Heart right ventricle (tissue), 16 donors: ENCODE measurements at regions not wholly inside any gene's neighbourhood (a gene's known extent, or its start where the extent isn't known, plus 50 kb on each side); places are given as distances from the start of the nearest gene placed in this dataset.

Experiments used
- ATAC-seq, 8 donors: fragments of 200-7000 bp; cut with Tn5 transposase; one replicate each; pipeline ENCODE4 v1.9.1; 2020; ENCODE audit warnings: mild to moderate bottlenecking in 8 of 8, moderate library complexity in 8 of 8, moderate number of reproducible peaks in 1 of 8
- DNase-seq, 2 donors: peaks; one replicate each; pipeline ENCODE4 v3.0.0-alpha.2; 2020
- H3K27ac ChIP-seq, 10 donors: fragments of 200-600 bp; sonication (generic) in 2 of 10; one replicate each; pipeline versions ENCODE4 v1.5.0 to v1.8.0; 2020 to 2022; ENCODE audit warnings: mild to moderate bottlenecking in 3 of 10
- H3K27me3 ChIP-seq, 7 donors: fragments of 200-600 bp; one replicate each; pipeline ENCODE4 v1.8.0; 2021 to 2022; ENCODE audit warnings: mild to moderate bottlenecking in 2 of 7
- H3K36me3 ChIP-seq, 9 donors: fragments of 200-600 bp; sonication (generic) in 1 of 9; one replicate each; pipeline versions ENCODE4 v1.5.0 to v1.8.0; 2020 to 2022; ENCODE audit warnings: mild to moderate bottlenecking in 2 of 9
- H3K4me1 ChIP-seq, 9 donors: fragments of 200-600 bp; sonication (generic) in 1 of 9; one replicate each; pipeline versions ENCODE4 v1.5.0 to v1.8.0; 2020 to 2022; ENCODE audit warnings: mild to moderate bottlenecking in 4 of 9
- H3K4me3 ChIP-seq, 10 donors: fragments of 200-600 bp; sonication (generic) in 2 of 10; one replicate each; pipeline versions ENCODE4 v1.5.0 to v1.8.0; 2020 to 2022; ENCODE audit warnings: mild to moderate bottlenecking in 7 of 10, moderate library complexity in 2 of 10
- H3K9me3 ChIP-seq, 11 donors: fragments of 200-600 bp in 10 of 11; sonication (generic) in 2 of 11; one replicate each; pipeline versions ENCODE4 v1.5.0 to v1.8.0; 2013 to 2022; ENCODE audit warnings: mild to moderate bottlenecking in 2 of 11, control low read depth in 1 of 11, moderate library complexity in 1 of 11
- WGBS, 2 donors: extraction: QIAGEN DNeasy Blood & Tissue Kit; methylation state at CpG; one replicate each; pipeline ENCODE4 v1.1.7; 2013; ENCODE audit warnings: inconsistent platforms in 1 of 2; 5-methylcytosine and 5-hydroxymethylcytosine counted together
- intact Hi-C, 10 donors: fragments of 100-400 bp; cut with DNase I; formaldehyde crosslinking; loops; one replicate each; pipeline versions ENCODE4 v1.11.1 to v1.14.2; 2022
- TF ChIP-seq, protein P1 (sequence below), 9 donors: fragments of 200-600 bp; sonication (generic) in 2 of 9; IDR thresholded peaks; one replicate each; pipeline versions ENCODE4 v1.5.0 to v1.8.0; 2021 to 2022; ENCODE audit warnings: antibody characterized with exemption in 9 of 9, mild to moderate bottlenecking in 5 of 9, moderate library complexity in 1 of 9
- donor health status: Arrhythmogenic right ventricular cardiomyopathy.
- donor health status: ischemic (EF 13 %, LVEDD 7.1; RV severe dilation, severe dysfunction).
- donor health status: healthy with polysubstance abuse.
- donor health status: DM: no; HTN: yes; CAD: no.
- donor health status: DM: no; HTN: no; CAD: no.
- donor health status: ischemic (EF 25% LVEDD 6.9; RV normal size, moderate dysfunction).
- donor health status: ischemic (EF 25% LVEDD 5.7; RV mildly dilated, moderate dysfunction).
- donor health status: healthy.
- donor health status: DM: yes; HTN: yes; CAD: no.
- donor health status: Ischemic cardiomyopathy.
- donor health status: ischemic (EF 35%, LVEDD 5.7; RV mildly dilated, moderate dysfunction).
- donor health status: nonischemic (EF 11% LVEDD 7.7; RV severe dilation, severe dysfunction).
- donor health status: DM: yes; HTN: yes; CAD: no.
- donor health status: PGD.
- donor health status: ischemic (EF 29% LVEDD 5.4; RV normal size, mild dysfunction).
- donor health status: nonischemic (EF 23%, LVEDD 6.1; RV moderate dilation, normal function).

- ATAC-seq (no peak), DNase-seq (no peak)
- Histone ChIP-seq H3K36me3 (no peaks in the 10 kb centered on the region), H3K4me3 (no peak overlapping the region), H3K4me1 (no peaks in the 10 kb centered on the region), H3K27ac (no peak overlapping the region), H3K27me3 (no peaks in the 10 kb centered on the region), H3K9me3 (no peaks in the 10 kb centered on the region)
- intact Hi-C loops, result no loop called here
- 77 to 88% methylated on average over 4 of the region's 4 CpGs for WGBS, 2 donors
- TF ChIP-seq, protein P1, sequence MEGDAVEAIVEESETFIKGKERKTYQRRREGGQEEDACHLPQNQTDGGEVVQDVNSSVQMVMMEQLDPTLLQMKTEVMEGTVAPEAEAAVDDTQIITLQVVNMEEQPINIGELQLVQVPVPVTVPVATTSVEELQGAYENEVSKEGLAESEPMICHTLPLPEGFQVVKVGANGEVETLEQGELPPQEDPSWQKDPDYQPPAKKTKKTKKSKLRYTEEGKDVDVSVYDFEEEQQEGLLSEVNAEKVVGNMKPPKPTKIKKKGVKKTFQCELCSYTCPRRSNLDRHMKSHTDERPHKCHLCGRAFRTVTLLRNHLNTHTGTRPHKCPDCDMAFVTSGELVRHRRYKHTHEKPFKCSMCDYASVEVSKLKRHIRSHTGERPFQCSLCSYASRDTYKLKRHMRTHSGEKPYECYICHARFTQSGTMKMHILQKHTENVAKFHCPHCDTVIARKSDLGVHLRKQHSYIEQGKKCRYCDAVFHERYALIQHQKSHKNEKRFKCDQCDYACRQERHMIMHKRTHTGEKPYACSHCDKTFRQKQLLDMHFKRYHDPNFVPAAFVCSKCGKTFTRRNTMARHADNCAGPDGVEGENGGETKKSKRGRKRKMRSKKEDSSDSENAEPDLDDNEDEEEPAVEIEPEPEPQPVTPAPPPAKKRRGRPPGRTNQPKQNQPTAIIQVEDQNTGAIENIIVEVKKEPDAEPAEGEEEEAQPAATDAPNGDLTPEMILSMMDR (IDR thresholded peaks at IDR 0.05), result no peak
Measured at GRCh38 chr7:25279705-25280104, 51.4 kb upstream of the NPVF start.

DNA sequence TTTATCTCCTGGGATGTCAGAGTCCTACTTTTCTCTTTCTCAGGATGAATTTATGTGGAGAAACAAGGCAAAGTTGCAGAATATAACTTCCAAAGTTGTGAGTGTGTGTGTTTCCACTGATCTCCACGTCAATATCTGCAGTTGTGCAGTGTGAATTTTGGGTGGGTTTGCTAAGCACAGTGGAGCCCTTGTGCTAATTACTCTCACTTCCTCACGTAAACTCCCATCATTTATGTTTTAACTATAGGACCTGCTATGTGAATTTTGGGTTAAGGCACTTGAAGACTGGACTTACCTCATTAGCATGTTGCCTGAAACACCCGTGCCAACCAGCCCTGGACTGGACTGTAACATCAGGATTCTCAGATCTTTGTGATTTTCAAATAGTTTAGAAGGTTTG lies 51.9 kb upstream of the NPVF start:
- ATAC-seq, result no peak
- WGBS, 2 donors, result 83 to 88% methylated on average over 3 of the region's 3 CpGs
- no peak for DNase-seq
- H3K9me3 ChIP-seq, result no peaks in the 10 kb centered on the region
- TF ChIP-seq, protein P1 (IDR thresholded peaks at IDR 0.05), result no peak
- peaks cover 0 to 2% (median 0%) of the 10 kb centered on the region in 7 donors for H3K27me3 ChIP-seq
- no peak overlapping the region for H3K4me3 ChIP-seq
- H3K4me1 ChIP-seq, result no peaks in the 10 kb centered on the region
- intact Hi-C loops, result no loop called here
- H3K27ac ChIP-seq, result no peak overlapping the region
- H3K36me3 ChIP-seq, result no peaks in the 10 kb centered on the region

- Histone ChIP-seq H3K27me3 (peaks cover 0 to 7% (median 0%) of the 10 kb centered on the region in 7 donors), H3K9me3 (no peaks in the 10 kb centered on the region), H3K4me3 (no peak overlapping the region), H3K4me1 (no peaks in the 10 kb centered on the region), H3K36me3 (no peaks in the 10 kb centered on the region), H3K27ac (no peak overlapping the region)
- intact Hi-C loops, result no loop called here
- WGBS, 2 donors, result 70 to 77% methylated on average over 8 of the region's 8 CpGs
- DNase-seq, result no peak
- ATAC-seq, result no peak
- TF ChIP-seq, protein P1 (IDR thresholded peaks at IDR 0.05), result no peak
Measured at GRCh38 chr7:25282194-25282593, 53.9 kb upstream of the NPVF start.

DNA sequence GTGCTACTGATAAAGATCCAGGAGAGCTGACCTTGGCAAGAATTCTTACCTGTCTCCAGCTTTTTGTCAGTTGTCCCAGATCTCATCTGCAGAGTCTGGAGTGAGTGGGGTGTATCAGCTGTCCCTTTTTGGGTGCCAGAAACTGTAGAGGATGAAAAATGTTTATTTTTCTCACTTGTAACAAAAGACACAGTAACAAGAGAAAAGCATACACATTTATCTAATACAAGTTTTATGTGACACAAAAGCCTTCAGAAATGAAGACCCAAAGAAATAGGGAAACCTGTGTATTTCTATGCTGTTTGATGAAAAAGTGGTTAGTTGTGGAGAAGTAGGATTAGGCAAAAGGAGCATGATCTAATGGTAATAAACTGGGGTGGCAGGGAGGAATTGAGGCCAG lies 58.5 kb upstream of the NPVF start:
- ATAC-seq, result no peak
- intact Hi-C loops, result no loop called here
- Histone ChIP-seq H3K36me3 (no peaks in the 10 kb centered on the region), H3K27me3 (peaks cover 0 to 7% (median 0%) of the 10 kb centered on the region in 7 donors), H3K27ac (no peak overlapping the region), H3K4me3 (no peak overlapping the region), H3K4me1 (no peaks in the 10 kb centered on the region), H3K9me3 (no peaks in the 10 kb centered on the region)
- no peak for DNase-seq
- TF ChIP-seq, protein P1 (IDR thresholded peaks at IDR 0.05), result no peak

- no peak for DNase-seq
- no peaks in the 10 kb centered on the region for H3K9me3 ChIP-seq
- peaks cover 0 to 7% (median 0%) of the 10 kb centered on the region in 7 donors for H3K27me3 ChIP-seq
- TF ChIP-seq, protein P1 (IDR thresholded peaks at IDR 0.05), result no peak
- H3K4me3 ChIP-seq, result no peak overlapping the region
- H3K4me1 ChIP-seq, result no peaks in the 10 kb centered on the region
- 93 to 96% methylated on average over 6 of the region's 6 CpGs for WGBS, 2 donors
- H3K36me3 ChIP-seq, result no peaks in the 10 kb centered on the region
- intact Hi-C loops, result no loop called here
- no peak overlapping the region for H3K27ac ChIP-seq
- ATAC-seq, result no peak
Measured at GRCh38 chr7:25287291-25287690, 59.0 kb upstream of the NPVF start.
